IMR-90 (cell line): ENCODE measurements at regions not wholly inside any gene's neighbourhood (a gene's known extent, or its start where the extent isn't known, plus 50 kb on each side); places are given as distances from the start of the nearest gene placed in this dataset. TPM values are rescaled to one million over a fixed set of nuclear protein-coding genes. Genes with fewer than 3 reads are reported as not detected.

ENCODE experiments used
- microRNA-seq, 2 experiments: library from miRNA; stranded (forward) in 1 of 2; unstranded in 1 of 2; fragments of 10-50 nt in 1 of 2; fragments of <30 nt in 1 of 2; gene quantifications in 1 of 2; microRNA quantifications in 1 of 2; one replicate each; pipeline versions ENCODE3 to v1.1.0; 2013 to 2020; ENCODE audit not compliant: insufficient read depth in 1 of 2, insufficient read length in 1 of 2, unreplicated experiment in 1 of 2
- small RNA-seq, 5 experiments: library from RNA; depleted of rRNA; stranded (forward); fragments of <200 nt; gene quantifications; one replicate each; pipeline ENCODE3, GENCODE V24; 2012

Small RNAs in the stretch of these regions (microRNA-seq; reads per million reads assigned to microRNA genes)
- not detected for gene RN7SKP21 (ENCODE audit: insufficient read depth, insufficient read length)

Small RNAs in the stretch of these regions (small RNA-seq; reads per million reads assigned to genes)
- gene RN7SKP21, result 0 reads per million in 5 experiments
